ENCODE measurements at regions not wholly inside any gene's neighbourhood (a gene's known extent, or its start where the extent isn't known, plus 50 kb on each side); places are given as distances from the start of the nearest gene placed in this dataset.
"Not testable (repeated sequence)": the region's sequence is repeated elsewhere in the genome, so short reads cannot be mapped to it uniquely, and the experiment has no call there.

- DNase-seq (ENCODE audit: low read depth in 2 of 2) = no peak
These were observed 234.7 kb downstream of the TLR4 start for GRCh38 chr9:117938896-117939295.

- not testable (repeated sequence) for DNase-seq (ENCODE audit: low read depth in 2 of 2)
These were observed 240.5 kb downstream of the TLR4 start for GRCh38 chr9:117944750-117945149.

- no peak for DNase-seq (ENCODE audit: low read depth in 2 of 2)
These were observed 241.1 kb downstream of the TLR4 start for GRCh38 chr9:117945286-117945685.

- DNase-seq (ENCODE audit: low read depth in 2 of 2) = no peak
These were observed 246.9 kb downstream of the TLR4 start for GRCh38 chr9:117951127-117951526.

GRCh38 chr9:117952581-117952980, 248.4 kb downstream of the TLR4 start:
- DNase-seq (ENCODE audit: low read depth in 2 of 2) = no peak

GRCh38 chr9:117957267-117957666, 253.1 kb downstream of the TLR4 start:
- no peak for DNase-seq (ENCODE audit: low read depth in 2 of 2)

- DNase-seq (ENCODE audit: low read depth in 2 of 2) = no peak
These were observed 254.5 kb downstream of the TLR4 start for GRCh38 chr9:117958726-117959125.

DNA sequence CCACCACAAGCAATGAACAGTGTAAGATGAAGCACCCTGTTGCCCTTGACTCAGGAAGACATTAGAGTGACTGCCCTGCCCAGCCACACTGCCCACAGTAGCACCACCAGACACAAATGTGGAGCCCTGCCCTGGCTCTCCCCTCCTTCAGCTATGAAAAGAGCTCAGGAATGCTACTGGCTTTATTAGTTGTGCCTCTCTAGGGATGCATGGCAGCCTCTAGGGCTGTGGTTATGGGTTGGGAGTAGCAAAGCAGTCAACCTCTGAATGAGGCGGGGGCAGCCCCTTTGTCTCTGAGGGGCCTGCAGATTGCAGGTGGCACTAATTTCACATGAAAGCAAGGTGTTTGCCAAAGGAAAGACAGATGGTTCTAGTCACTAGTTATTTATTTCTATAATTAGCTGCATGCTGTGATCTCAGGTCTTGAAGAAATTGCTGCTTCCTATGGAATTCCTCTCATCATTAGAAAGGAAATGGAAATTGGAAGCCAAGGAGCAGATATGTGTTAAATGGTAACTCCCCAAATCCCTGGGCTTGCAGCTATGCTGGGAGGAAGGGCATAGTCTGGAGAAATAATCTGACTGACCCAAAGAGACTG, 259.4 kb downstream of the TLR4 start:
- no peak for DNase-seq (ENCODE audit: low read depth in 2 of 2)

DNA sequence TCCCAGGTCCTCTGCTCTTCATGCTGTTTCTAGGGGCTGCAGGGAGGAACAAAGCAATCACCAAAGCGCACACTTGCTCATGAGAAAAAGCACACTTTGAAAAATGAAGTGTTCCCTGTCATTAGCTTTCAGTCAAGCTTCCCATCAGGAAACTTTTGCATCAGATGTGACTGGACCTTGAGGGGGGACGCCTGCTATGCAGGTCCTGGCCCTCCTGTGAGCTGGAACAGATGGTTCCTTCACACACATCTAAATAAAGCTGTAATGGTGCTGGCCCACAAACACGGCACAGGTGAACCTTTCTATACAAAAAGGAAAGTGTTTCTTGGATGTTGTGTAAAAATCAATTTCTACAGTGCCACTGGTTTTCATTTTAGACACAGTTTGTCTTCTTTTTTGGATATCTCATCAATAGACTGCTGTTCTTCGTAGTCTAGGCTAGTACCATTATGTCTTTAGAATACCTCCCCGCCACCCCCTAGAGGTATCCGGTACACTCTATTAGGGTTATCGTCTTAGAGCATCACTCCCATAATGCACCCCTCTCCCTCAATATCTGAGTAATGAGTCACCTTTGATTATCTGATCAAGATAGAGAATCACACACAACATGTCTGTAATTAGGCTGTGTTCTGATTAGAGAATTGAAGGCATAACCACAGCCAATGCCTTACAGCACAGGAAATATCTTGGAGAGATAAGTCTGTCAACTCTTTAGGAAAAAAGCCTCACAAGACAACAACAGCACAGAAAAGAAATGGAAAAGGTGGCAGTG, 266.3 kb downstream of the TLR4 start:
- no peak for DNase-seq (ENCODE audit: low read depth in 2 of 2)

GRCh38 chr9:117974108-117974507, 269.9 kb downstream of the TLR4 start:
- no peak for DNase-seq (ENCODE audit: low read depth in 2 of 2)

- DNase-seq (ENCODE audit: low read depth in 2 of 2) = no peak
These were observed 275.7 kb downstream of the TLR4 start for GRCh38 chr9:117979914-117980313.

GRCh38 chr9:117987945-117988344, 283.7 kb downstream of the TLR4 start:
- no peak for DNase-seq (ENCODE audit: low read depth in 2 of 2)

- no peak for DNase-seq (ENCODE audit: low read depth in 2 of 2)
These were observed 287.8 kb downstream of the TLR4 start for GRCh38 chr9:117992006-117992405.

DNA sequence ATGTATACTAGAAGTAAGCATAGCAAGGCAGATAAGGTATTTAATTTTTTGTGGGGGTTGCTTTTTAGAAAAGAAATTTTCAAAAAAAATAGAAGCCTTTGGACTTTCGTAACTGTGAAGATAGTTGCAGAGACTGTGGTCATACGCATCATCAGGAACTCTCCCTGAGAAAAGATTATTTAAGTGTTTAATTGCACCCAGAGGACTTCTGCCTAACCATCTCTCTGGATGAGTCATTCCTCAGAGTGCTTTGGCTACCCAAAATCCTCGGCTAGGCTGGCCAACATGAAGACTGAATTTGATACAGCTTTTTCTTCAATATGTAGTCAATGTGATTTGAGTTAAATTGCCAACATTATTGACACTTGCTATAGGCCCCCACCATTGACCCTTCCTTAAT, 296.4 kb downstream of the TLR4 start:
- no peak for DNase-seq (ENCODE audit: low read depth in 2 of 2)

- DNase-seq (ENCODE audit: low read depth in 2 of 2) = no peak
These were observed 299.0 kb downstream of the TLR4 start for GRCh38 chr9:118003240-118003639.

- no peak for DNase-seq (ENCODE audit: low read depth in 2 of 2)
These were observed 304.0 kb downstream of the TLR4 start for GRCh38 chr9:118008246-118008645.

DNA sequence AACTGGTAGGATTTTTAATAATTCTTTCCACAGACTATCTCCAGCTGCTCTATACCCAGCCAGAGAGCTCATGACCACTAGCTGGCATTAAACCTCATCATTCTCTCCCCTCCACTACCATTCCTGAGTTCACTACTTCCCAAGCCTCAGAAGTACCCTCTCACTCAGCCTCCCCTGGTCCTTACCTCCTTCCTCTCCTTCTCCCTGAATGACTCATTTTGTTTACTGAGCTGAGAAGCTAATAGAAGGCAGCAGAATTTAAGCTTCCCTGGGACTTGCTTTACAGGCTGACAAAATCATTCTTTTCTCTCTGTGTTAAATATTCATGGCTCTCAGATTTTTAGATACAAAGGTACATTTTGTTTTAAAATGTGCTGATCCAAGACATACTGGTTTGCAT, 305.4 kb downstream of the TLR4 start:
- no peak for DNase-seq (ENCODE audit: low read depth in 2 of 2)

DNA sequence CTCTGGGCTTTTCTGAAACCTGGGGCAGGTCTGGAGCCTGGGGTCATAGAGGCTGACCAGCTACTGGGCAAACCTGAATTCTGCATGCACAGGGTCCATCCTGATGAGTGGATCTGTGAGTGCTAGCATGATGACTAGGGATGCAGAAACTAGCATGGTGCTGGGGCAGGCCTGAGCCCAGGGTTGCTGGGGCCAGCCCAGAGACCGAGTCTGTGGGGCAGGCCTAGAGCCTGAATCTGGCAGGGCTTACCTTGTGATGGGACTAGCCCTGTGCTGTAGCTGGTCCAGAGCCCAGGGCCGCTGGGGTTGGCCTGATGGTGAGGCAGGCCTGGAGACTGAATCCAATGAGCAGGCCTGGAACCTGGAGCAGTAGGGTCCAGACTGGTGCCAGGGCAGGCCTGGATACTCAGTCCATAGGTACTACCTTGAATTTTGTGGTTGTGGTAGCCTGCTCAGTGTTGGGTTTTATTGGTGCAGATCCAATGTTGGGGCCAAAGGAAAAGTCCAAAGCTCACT, 313.5 kb downstream of the TLR4 start:
- no peak for DNase-seq (ENCODE audit: low read depth in 2 of 2)

DNA sequence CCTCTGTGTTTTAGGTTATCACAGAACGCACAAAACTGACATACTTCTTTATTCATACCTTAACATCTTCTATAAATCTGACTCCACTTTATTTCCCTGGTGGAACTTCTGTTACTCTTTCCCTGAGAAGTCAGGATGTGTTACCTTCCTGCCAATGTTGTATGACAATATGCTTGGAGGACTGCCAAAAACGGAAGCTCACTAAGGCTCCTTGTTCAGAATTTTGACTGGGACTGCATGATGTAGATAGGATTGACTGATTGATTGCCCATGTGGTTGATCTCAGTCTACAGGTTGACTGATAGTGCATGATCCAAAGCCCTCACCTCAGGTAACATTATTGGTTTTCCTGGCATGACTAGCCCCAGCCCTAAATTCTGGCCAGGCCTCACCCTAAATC, 319.4 kb downstream of the TLR4 start:
- DNase-seq (ENCODE audit: low read depth in 2 of 2) = no peak

GRCh38 chr9:118028225-118028624, 324.0 kb downstream of the TLR4 start:
- no peak for DNase-seq (ENCODE audit: low read depth in 2 of 2)

- no peak for DNase-seq (ENCODE audit: low read depth in 2 of 2)
These were observed 325.2 kb downstream of the TLR4 start for GRCh38 chr9:118029425-118029824.

DNA sequence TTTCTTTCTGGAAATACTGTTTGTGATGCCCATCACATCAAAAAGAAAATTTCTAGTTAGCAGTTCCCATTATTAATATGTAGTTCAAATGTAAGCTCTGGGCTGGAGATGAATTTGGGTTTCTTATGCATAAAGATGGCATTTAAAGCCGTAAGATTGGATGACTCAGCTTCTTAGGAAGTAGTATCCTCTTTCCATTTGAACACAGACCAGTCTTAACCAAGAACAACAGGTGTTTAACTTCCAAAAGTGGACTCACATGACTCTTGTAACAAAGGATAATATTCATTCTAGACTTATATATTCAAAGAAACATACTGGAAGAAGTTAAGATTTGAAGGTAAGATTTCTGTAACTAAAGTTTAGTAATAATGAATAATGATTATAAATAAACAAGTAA, 330.5 kb downstream of the TLR4 start:
- DNase-seq (ENCODE audit: low read depth in 2 of 2) = no peak

- DNase-seq (ENCODE audit: low read depth in 2 of 2) = no peak
These were observed 334.5 kb downstream of the TLR4 start for GRCh38 chr9:118038713-118039112.
